NCI-H345 treated with DMSO at 0.1 percent for 48 hours (cell line): ENCODE measurements at regions not wholly inside any gene's neighbourhood (a gene's known extent, or its start where the extent isn't known, plus 50 kb on each side); places are given as distances from the start of the nearest gene placed in this dataset.
A peak's percentile ranks its signal among the peaks of the same experiment; 100 is the strongest.

Experiments used
- DNase-seq: peaks from one replicate; lab custom pipeline; 2025; ENCODE audit not compliant: unreplicated experiment; lab: John Stamatoyannopoulos, UW

- DNase-seq, result no peak
Measured at GRCh38 chr11:97110376-97110775, 720.6 kb downstream of the JRKL start.

- DNase-seq, result no peak
Measured at GRCh38 chr11:97111559-97111958, 721.7 kb downstream of the JRKL start.

- no peak for DNase-seq
Measured at GRCh38 chr11:97118614-97119200, 728.9 kb downstream of the JRKL start.

- no peak for DNase-seq
Measured at GRCh38 chr11:97123237-97123636, 733.4 kb downstream of the JRKL start.

- DNase-seq, result no peak
Measured at GRCh38 chr11:97136067-97136466, 746.3 kb downstream of the JRKL start.

- DNase-seq, result peak; percentile 65
Measured at GRCh38 chr11:97140885-97141494, 751.2 kb downstream of the JRKL start.

GRCh38 chr11:97143463-97143862, 753.6 kb downstream of the JRKL start:
- no peak for DNase-seq

- no peak for DNase-seq
Measured at GRCh38 chr11:97149741-97150140, 759.9 kb downstream of the JRKL start.

- DNase-seq, result no peak
Measured at GRCh38 chr11:97157221-97157740, 767.5 kb downstream of the JRKL start.

- DNase-seq, result no peak
Measured at GRCh38 chr11:97158243-97158642, 768.4 kb downstream of the JRKL start.

GRCh38 chr11:97163631-97164191, 773.9 kb downstream of the JRKL start:
- DNase-seq, result no peak

- DNase-seq, result no peak
Measured at GRCh38 chr11:97201743-97202612, 812.2 kb downstream of the JRKL start.

- DNase-seq, result no peak
Measured at GRCh38 chr11:97202613-97203292, 812.9 kb downstream of the JRKL start.

GRCh38 chr11:97218011-97218410, 828.2 kb downstream of the JRKL start:
- DNase-seq, result no peak

- DNase-seq, result no peak
Measured at GRCh38 chr11:97223647-97224046, 833.8 kb downstream of the JRKL start.

- DNase-seq, result no peak
Measured at GRCh38 chr11:97224396-97224795, 834.6 kb downstream of the JRKL start.

GRCh38 chr11:97225794-97226193, 836.0 kb downstream of the JRKL start:
- no peak for DNase-seq

- no peak for DNase-seq
Measured at GRCh38 chr11:97229936-97230335, 840.1 kb downstream of the JRKL start.

- DNase-seq, result no peak
Measured at GRCh38 chr11:97231231-97231630, 841.4 kb downstream of the JRKL start.

- DNase-seq, result no peak
Measured at GRCh38 chr11:97234016-97234415, 844.2 kb downstream of the JRKL start.

- DNase-seq, result no peak
Measured at GRCh38 chr11:97237151-97237550, 847.3 kb downstream of the JRKL start.
